ENCODE measurements at regions not wholly inside any gene's neighbourhood (a gene's known extent, or its start where the extent isn't known, plus 50 kb on each side); places are given as distances from the start of the nearest gene placed in this dataset.

GRCh38 chr12:67431411-67432020 lies 162.4 kb downstream of the CAND1 start:
- H3K4me3 ChIP-seq (replicated peaks in 1 of 3; ENCODE audit: insufficient read depth in 1 of 3, low read depth in 1 of 3, low read length in 3 of 3) = no peak overlapping the region

More at GRCh38 chr12:67431411-67432020, 162.4 kb downstream of the CAND1 start:
- no TSS peak for BruUV-seq (replicated peaks)
- no peaks in the 10 kb centered on the region for H3K9me3 ChIP-seq (replicated peaks; ENCODE audit: control insufficient read depth, insufficient read depth, low read length)
- dilution Hi-C loops (cut with MboI; ENCODE audit: extremely low pct_ligation_motif_present, low sequenced_read_pairs) = no loop called here
- H2AFZ ChIP-seq (ENCODE audit: low read depth, low read length) = no peak overlapping the region
- ChIA-PET POLR2A (no interaction called here), CTCF (no interaction called here)
- H3K9me1 ChIP-seq (replicated peaks; ENCODE audit: control insufficient read depth, extremely low read depth, insufficient read depth, low read length) = no peaks in the 10 kb centered on the region
- intact Hi-C loops (cut with micrococcal nuclease) = no loop called here
- DNase-seq (ENCODE audit: low read depth, low spot score) (no peak), FAIRE-seq (no peak)
- no peak overlapping the region for H3K9ac ChIP-seq (replicated peaks; ENCODE audit: extremely low read depth, insufficient read depth, low read length)
- no peaks in the 10 kb centered on the region for H3K4me1 ChIP-seq (ENCODE audit: control insufficient read depth, extremely low read depth, insufficient read depth, low read length)
- H3K27ac ChIP-seq (ENCODE audit: insufficient read depth, low read depth, low read length) = no peak overlapping the region
- no peaks in the 10 kb centered on the region for H3K79me2 ChIP-seq (ENCODE audit: control insufficient read depth, insufficient read depth, low read length)
- no peaks in the 10 kb centered on the region for H3K36me3 ChIP-seq (ENCODE audit: control insufficient read depth in 2 of 2, extremely low read depth in 1 of 2, insufficient read depth in 2 of 2, low read length in 2 of 2)
- H3K27me3 ChIP-seq (ENCODE audit: control insufficient read depth in 2 of 2, insufficient read depth in 2 of 2, low read length in 2 of 2) = no peaks in the 10 kb centered on the region
- no peaks in the 10 kb centered on the region for H4K20me1 ChIP-seq (replicated peaks; ENCODE audit: control insufficient read depth, extremely low read depth, insufficient read depth, low read length)
- TF ChIP-seq GATA2 (IDR thresholded peaks at IDR 0.05; ENCODE audit: insufficient read depth, insufficient read length, low read depth, low read length) (no peak), FOS (IDR thresholded peaks at IDR 0.05; ENCODE audit: borderline replicate concordance, insufficient read depth, low read length) (no peak), POLR2A (IDR thresholded peaks at IDR 0.05; ENCODE audit: low read depth, low read length) (no peak), CTCF (IDR thresholded peaks at IDR 0.05; ENCODE audit: extremely low read depth in 1 of 2, insufficient read depth in 1 of 2, low read depth in 1 of 2, low read length in 2 of 2) (no peak), MYC (IDR thresholded peaks at IDR 0.05; ENCODE audit: low read depth, low read length) (no peak), POLR2AphosphoS5 (IDR thresholded peaks at IDR 0.05; ENCODE audit: insufficient read depth, low read depth, low read length) (no peak), EZH2 (IDR thresholded peaks at IDR 0.05; ENCODE audit: borderline replicate concordance, low read depth, low read length, severe bottlenecking) (no peak), JUN (IDR thresholded peaks at IDR 0.05; ENCODE audit: borderline replicate concordance, insufficient read depth, insufficient read length, low read depth) (no peak)
- TF ChIP-seq, protein P1, sequence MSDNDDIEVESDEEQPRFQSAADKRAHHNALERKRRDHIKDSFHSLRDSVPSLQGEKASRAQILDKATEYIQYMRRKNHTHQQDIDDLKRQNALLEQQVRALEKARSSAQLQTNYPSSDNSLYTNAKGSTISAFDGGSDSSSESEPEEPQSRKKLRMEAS (IDR thresholded peaks at IDR 0.05; ENCODE audit: insufficient read depth, insufficient read length) = no peak
- no peak overlapping the region for H3K4me2 ChIP-seq (ENCODE audit: insufficient read depth, low read length)
